Activated naive CD4-positive, alpha-beta T cell treated with Interleukin-2 at 50 U/mL for 16 hours (primary cell): ENCODE measurements at regions not wholly inside any gene's neighbourhood (a gene's known extent, or its start where the extent isn't known, plus 50 kb on each side); places are given as distances from the start of the nearest gene placed in this dataset.

Experiments used
- DNase-seq: peaks from one replicate; pipeline ENCODE4 v3.0.0-alpha.2; 2020

- no peak for DNase-seq
Measured at GRCh38 chr17:77507111-77507885, 366.5 kb downstream of the SEC14L1 start.

DNA sequence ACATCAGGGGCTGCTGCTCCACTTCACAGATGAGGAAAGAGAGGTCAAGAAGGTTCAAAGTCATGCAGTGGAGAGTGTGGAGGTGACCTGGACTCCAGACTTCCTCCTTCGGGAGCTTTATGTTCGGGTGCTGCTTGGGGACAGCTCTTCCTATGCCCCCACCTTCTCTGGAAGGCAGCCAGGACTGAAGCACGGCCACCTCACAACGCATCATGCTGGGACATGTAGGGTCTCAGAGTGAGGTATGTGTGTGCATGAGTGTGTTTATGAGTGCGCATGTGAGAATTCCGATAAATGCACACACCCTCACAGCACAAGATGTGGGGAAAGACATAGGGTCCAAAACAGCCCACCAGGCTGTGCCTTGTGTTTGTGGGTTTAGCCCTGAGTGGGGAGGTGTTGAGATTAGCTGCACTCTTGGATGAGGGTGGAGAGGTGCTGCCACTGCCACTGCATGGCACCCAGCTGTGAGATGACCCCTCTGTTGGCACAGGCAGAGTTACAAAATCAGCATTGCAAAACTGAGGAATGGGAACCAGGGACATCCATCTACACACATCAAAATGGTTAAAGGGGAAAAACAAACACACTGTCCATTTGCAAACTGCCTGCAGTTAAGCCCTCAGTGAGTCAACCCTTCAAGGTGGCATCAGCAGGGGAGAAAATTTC lies 367.4 kb downstream of the SEC14L1 start:
- no peak for DNase-seq

DNA sequence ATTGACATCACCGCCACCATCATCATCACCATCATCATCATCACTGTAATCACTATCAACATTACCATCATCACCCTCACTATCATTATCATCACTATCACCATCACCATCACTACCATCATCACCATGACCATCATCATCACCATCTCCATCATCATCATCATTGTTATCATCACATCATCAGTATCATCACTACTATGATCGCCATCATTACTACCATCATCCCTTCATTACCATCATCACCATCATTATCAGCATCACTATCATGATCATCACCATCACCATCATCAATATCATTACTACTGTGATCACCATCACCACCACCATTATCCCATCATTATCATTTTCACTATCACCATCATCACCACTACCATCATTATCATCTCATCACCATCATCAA lies 368.3 kb downstream of the SEC14L1 start:
- no peak for DNase-seq

DNA sequence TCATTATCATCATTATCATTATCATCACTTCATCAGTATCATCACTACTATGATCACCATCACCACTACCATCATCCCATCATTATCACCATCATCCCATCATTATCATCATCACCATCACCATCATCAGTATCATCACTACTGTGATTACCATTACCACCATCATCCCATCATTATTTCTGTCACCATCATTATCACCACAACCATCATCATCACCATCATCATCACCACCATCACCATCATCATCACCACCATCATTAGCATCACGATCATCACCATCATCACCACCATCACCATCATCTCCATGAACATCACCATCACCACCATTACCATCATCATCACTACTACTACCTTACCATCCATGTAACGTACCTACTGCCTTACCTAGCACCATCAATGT lies 368.8 kb downstream of the SEC14L1 start:
- no peak for DNase-seq

- no peak for DNase-seq
Measured at GRCh38 chr17:77510133-77510796, 369.5 kb downstream of the SEC14L1 start.

DNA sequence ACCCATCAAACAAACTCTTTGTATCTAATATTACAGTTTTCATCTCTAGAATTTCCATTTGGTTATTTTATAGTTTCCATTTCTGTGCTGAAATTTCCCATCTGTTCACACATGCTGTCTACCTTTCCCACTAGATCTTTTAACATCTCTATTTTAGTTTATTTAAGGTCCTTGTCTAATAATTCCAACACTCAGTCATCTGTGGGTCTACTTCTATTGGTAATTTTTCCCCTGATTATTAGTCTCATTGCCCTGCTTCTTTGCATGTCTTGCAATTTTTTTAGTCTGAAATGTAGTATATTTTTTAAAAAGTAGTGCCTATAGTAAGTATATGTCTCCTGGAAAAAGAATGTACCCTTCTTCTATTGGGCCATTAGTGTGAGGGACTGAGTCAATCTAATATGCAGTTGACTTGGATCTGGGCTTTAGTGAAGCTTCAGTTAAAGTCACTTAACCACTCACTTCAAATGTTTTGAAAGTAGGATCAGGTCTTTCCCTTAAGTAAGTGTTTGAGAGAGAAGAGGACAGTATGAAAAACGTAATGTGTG lies 370.8 kb downstream of the SEC14L1 start:
- DNase-seq = no peak

GRCh38 chr17:77512062-77512946 lies 371.5 kb downstream of the SEC14L1 start:
- no peak for DNase-seq

GRCh38 chr17:77513045-77513444 lies 372.3 kb downstream of the SEC14L1 start:
- DNase-seq = no peak

GRCh38 chr17:77515227-77515626 lies 374.5 kb downstream of the SEC14L1 start:
- DNase-seq = no peak

- DNase-seq = peak; percentile 31
Measured at GRCh38 chr17:77516902-77517301, 376.1 kb downstream of the SEC14L1 start.

DNA sequence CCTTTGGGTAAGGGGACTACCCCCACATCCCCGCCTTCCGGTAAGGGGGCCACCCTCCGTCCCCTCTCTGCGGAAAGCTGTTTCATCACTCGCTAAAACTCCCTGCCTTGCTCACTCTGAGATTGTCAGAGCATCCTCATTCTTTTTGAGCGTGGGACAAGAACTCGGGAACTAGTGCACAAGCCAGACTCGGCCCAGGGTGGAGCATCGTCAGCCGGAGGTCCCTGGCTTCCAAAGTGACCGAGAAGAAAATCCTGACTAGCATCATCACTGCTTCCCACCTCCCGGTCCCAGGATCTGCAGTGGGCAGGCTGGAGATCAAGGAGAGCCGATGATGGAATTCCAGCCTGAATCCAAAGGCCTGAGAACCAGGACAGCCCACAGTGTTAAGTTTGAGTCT lies 380.3 kb downstream of the SEC14L1 start:
- no peak for DNase-seq

GRCh38 chr17:77523540-77523939 lies 382.8 kb downstream of the SEC14L1 start:
- no peak for DNase-seq

GRCh38 chr17:77526259-77526711 lies 385.5 kb downstream of the SEC14L1 start:
- DNase-seq = no peak

DNA sequence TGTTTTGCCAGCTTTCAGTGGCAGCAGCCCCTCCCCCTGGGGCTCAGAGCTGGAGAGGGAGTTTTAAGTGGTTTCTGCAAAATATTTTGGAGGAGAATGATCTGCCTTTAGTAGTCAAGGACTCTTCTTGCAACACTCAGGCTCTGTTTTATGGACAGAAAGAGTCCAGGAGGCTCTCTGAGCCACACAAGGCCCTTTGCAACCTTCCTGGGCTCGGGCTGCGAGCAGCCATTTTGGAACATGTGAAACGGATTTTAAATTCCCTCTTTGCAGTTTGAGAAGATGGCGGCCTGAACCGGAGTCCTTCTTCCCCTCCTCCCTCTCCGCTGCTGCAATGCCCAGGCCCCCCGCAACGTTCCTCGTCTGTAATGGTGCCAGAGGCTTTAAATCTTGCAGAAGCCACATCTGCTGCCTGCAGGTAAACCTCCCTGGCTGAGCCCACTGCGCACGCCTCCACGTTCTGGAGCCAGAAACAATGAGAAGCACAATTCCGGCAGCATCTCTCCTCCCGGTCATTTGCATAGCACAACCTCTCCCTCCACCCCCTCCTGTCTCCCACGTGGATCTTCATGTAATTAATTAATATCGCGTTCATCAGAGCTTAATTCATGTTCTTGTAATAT lies 386.1 kb downstream of the SEC14L1 start:
- no peak for DNase-seq

DNA sequence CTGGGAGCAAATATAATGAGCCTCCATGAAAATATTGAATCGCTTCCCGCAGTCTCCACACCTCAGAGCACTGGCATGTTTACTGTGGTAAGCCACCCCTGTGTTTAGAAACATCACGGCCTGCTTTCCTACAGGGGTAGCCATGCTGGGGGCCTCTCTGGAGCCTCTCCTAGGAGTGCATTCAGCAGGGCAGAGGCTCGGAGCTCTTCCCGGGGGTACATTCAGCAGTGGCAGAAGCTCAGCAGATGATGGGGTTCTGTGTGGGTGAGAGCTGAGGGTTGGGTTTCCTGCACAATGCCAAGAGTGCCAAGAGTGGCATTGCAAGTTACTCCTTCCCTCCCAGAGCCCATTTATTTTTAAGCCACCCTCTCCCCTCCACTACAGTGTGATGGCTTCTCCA lies 386.6 kb downstream of the SEC14L1 start:
- no peak for DNase-seq

- DNase-seq = no peak
Measured at GRCh38 chr17:77527836-77528505, 387.2 kb downstream of the SEC14L1 start.

DNA sequence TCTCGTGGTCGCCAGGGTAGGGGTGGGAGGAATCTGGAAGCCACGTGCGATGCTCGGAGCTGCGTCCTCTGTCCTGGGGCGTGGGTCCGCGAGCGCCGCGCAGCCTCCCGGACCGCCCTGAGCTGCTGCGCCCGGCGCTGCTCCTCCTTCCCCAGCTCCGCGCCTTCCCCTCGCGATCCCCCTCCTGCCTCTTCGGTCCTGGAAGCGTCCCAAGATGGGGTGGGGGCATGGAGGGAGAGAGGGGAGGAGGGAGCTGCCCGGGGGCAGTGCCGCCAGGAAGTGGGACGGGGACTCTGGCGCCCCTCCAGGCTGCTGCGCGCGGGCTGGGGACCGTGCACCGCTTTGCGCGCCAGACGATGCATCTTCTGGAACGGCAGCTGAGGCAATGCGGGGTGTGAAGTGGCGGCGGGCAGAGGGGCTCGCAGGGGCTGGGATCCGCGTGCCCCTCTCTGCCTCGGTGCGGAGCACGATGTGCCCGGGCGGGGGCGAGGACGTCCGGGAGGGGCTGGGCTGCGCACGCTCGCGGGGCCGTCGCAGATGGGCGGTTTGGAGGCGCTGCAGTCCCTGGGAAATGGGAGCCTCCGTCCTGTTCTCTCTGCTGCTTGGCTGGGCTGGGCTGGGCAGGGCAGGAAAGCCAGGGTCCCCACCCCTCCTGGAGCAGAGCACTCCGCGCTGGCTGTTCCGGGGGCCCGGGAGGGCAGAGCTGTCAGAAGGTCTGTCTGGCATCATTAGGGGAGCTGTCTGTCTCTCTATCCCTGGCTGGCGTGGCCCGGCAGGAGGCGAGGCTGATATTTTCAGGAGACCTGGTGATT lies 388.0 kb downstream of the SEC14L1 start:
- DNase-seq = peak; percentile 24

- no peak for DNase-seq
Measured at GRCh38 chr17:77529328-77529650, 388.5 kb downstream of the SEC14L1 start.

DNA sequence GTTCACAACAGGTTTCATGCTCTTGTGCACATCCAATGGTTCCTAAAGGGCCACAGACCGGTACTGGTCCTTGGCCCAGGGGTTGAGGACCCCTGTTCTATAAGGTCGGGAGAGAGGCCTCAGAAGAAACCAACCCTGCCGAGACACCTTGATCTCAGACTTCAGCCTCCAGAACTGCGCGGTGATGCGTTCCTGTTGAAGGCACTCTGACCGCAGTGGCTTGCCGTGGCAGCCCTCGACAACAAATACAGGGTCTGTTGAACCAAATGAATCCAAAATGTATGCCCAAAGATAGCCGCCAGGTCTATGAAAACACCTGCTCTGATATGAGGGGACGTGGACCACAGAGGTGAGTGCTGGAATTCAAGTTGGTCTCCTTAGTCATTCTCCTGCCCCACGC lies 389.8 kb downstream of the SEC14L1 start:
- DNase-seq = no peak

DNA sequence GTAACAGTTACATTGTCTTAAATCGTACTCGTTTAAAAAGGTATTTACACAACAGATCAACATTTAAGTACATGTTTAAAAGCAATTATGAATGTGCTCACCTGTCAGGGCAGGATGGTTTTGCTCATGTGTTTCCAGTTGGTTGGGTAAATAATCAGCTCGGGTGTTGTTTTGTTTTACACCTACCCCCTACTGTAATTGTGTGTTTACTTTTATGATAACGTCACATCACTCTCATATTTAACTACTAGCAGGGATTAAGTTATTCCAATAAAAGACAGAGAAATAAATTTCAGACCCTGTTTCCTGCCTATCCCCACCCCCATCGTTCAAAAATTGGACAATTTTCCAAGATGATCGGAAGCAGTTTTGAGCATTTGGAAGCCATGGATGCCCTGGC lies 390.2 kb downstream of the SEC14L1 start:
- no peak for DNase-seq

DNA sequence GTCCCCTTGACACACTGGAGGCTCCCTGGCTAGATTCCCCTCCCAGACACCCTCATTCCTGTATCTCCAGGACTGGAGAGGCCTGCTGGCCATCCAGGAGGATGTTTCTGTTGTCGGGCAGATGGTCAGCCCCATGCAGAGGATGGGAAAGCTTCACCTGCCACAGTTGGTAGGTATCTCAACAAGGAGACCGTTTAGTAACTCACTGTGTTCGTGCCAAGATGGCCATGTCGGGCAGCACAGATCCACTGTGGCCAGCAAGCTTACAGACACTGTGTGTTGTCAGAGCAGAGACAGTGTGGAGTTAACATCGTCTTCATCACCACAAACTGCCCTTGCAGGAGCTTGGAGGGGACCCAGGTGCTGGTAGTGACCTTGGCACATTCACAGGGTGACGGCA lies 390.9 kb downstream of the SEC14L1 start:
- no peak for DNase-seq
